Spinal cord (tissue), 9 donors: ENCODE measurements at regions not wholly inside any gene's neighbourhood (a gene's known extent, or its start where the extent isn't known, plus 50 kb on each side); places are given as distances from the start of the nearest gene placed in this dataset.
A peak's percentile ranks its signal among the peaks of the same experiment; 100 is the strongest.

Experiments used
- DNase-seq, 6 donors: peaks; one replicate each; pipeline versions ENCODE4 v3.0.0 to v3.0.0-alpha.2; 2013 to 2015; ENCODE audit warnings: low spot score in 6 of 6, low read depth in 4 of 6
- H3K27ac ChIP-seq: one replicate; pipeline ENCODE4 v1.5.1; 2013; ENCODE audit warnings: low read depth, low read length, control low read depth
- H3K27me3 ChIP-seq: one replicate; pipeline ENCODE4 v1.6.1; 2013; ENCODE audit warnings: low read length; ENCODE audit not compliant: control insufficient read depth, insufficient read depth
- H3K36me3 ChIP-seq: one replicate; pipeline ENCODE4 v1.6.1; 2013; ENCODE audit warnings: low read length; ENCODE audit not compliant: control insufficient read depth, insufficient read depth
- H3K4me1 ChIP-seq: one replicate; pipeline ENCODE4 v1.6.1; 2013; ENCODE audit warnings: low read length; ENCODE audit not compliant: control insufficient read depth, insufficient read depth
- H3K4me3 ChIP-seq: one replicate; pipeline ENCODE4 v1.5.1; 2013; ENCODE audit warnings: low read depth, low read length, control low read depth
- H3K9me3 ChIP-seq: one replicate; pipeline ENCODE4 v1.6.1; 2013; ENCODE audit warnings: low read length; ENCODE audit not compliant: control insufficient read depth, insufficient read depth
- WGBS: methylation state at CpG from one replicate; pipeline ENCODE4 v1.1.5; 2013; ENCODE audit warnings: missing lambda C conversion rate; ENCODE audit not compliant: insufficient coverage; 5-methylcytosine and 5-hydroxymethylcytosine counted together
- donor health status: healthy.

GRCh38 chr9:27880156-27880555, 306.9 kb upstream of the C9orf72 start:
- Histone ChIP-seq H3K4me3 (no peak overlapping the region), H3K27me3 (no peaks in the 10 kb centered on the region), H3K27ac (no peak overlapping the region), H3K36me3 (no peaks in the 10 kb centered on the region), H3K4me1 (no peaks in the 10 kb centered on the region), H3K9me3 (peaks cover 3% of the 10 kb centered on the region)
- 28% methylated on average over 3 of the region's 3 CpGs for WGBS
- no peak for DNase-seq

- H3K4me1 ChIP-seq, result no peaks in the 10 kb centered on the region
- peaks cover 3% of the 10 kb centered on the region for H3K9me3 ChIP-seq
- no peak overlapping the region for H3K4me3 ChIP-seq
- H3K36me3 ChIP-seq, result no peaks in the 10 kb centered on the region
- no peak for DNase-seq
- WGBS, result 78% methylated on average over 3 of the region's 3 CpGs
- no peaks in the 10 kb centered on the region for H3K27me3 ChIP-seq
- no peak overlapping the region for H3K27ac ChIP-seq
Observed at GRCh38 chr9:27880635-27881034, 307.4 kb upstream of the C9orf72 start.

- no peak overlapping the region for H3K27ac ChIP-seq
- no peak overlapping the region for H3K4me3 ChIP-seq
- 83% methylated on average over 1 of the region's 2 CpGs for WGBS
- H3K4me1 ChIP-seq, result no peaks in the 10 kb centered on the region
- peaks cover 3% of the 10 kb centered on the region for H3K9me3 ChIP-seq
- DNase-seq, result no peak
- no peaks in the 10 kb centered on the region for H3K36me3 ChIP-seq
- H3K27me3 ChIP-seq, result no peaks in the 10 kb centered on the region
Observed at GRCh38 chr9:27888661-27889295, 315.5 kb upstream of the C9orf72 start.

- Histone ChIP-seq H3K4me1 (no peaks in the 10 kb centered on the region), H3K27ac (no peak overlapping the region), H3K9me3 (no peaks in the 10 kb centered on the region), H3K27me3 (no peaks in the 10 kb centered on the region), H3K36me3 (no peaks in the 10 kb centered on the region), H3K4me3 (no peak overlapping the region)
- WGBS, result 86% methylated on average over 1 of the region's 1 CpG
- DNase-seq, result no peak
Observed at GRCh38 chr9:27924502-27924901, 351.2 kb upstream of the C9orf72 start.

- no CpG with 5 or more reads among the region's 4 CpGs for WGBS
- no peaks in the 10 kb centered on the region for H3K9me3 ChIP-seq
- no peak overlapping the region for H3K27ac ChIP-seq
- peak in 1 of 6 donors; percentile 38 for DNase-seq
- H3K4me3 ChIP-seq, result no peak overlapping the region
- H3K36me3 ChIP-seq, result no peaks in the 10 kb centered on the region
- H3K4me1 ChIP-seq, result no peaks in the 10 kb centered on the region
- H3K27me3 ChIP-seq, result no peaks in the 10 kb centered on the region
Observed at GRCh38 chr9:27925815-27926214, 352.5 kb upstream of the C9orf72 start.

- no peak overlapping the region for H3K4me3 ChIP-seq
- peak in 1 of 6 donors; percentile 66 for DNase-seq
- peaks cover 3% of the 10 kb centered on the region for H3K4me1 ChIP-seq
- H3K9me3 ChIP-seq, result no peaks in the 10 kb centered on the region
- no peaks in the 10 kb centered on the region for H3K27me3 ChIP-seq
- H3K27ac ChIP-seq, result no peak overlapping the region
- 13% methylated on average over 1 of the region's 2 CpGs for WGBS
- no peaks in the 10 kb centered on the region for H3K36me3 ChIP-seq
Observed at GRCh38 chr9:27929841-27930240, 356.6 kb upstream of the C9orf72 start.

- H3K4me3 ChIP-seq, result no peak overlapping the region
- no peaks in the 10 kb centered on the region for H3K9me3 ChIP-seq
- no peak overlapping the region for H3K27ac ChIP-seq
- peak in 1 of 6 donors; percentile 55 for DNase-seq
- peaks cover 3% of the 10 kb centered on the region for H3K4me1 ChIP-seq
- no peaks in the 10 kb centered on the region for H3K36me3 ChIP-seq
- WGBS, result 20% methylated on average over 3 of the region's 6 CpGs
- no peaks in the 10 kb centered on the region for H3K27me3 ChIP-seq
Observed at GRCh38 chr9:27933210-27934025, 360.1 kb upstream of the C9orf72 start.

GRCh38 chr9:27934471-27934870, 361.2 kb upstream of the C9orf72 start:
- WGBS, result 36% methylated on average over 5 of the region's 5 CpGs
- peak in 1 of 6 donors; percentile 80 for DNase-seq
- no peaks in the 10 kb centered on the region for H3K27me3 ChIP-seq
- no peaks in the 10 kb centered on the region for H3K9me3 ChIP-seq
- H3K27ac ChIP-seq, result no peak overlapping the region
- H3K4me1 ChIP-seq, result peaks cover 3% of the 10 kb centered on the region
- no peaks in the 10 kb centered on the region for H3K36me3 ChIP-seq
- no peak overlapping the region for H3K4me3 ChIP-seq

GRCh38 chr9:27939186-27939585, 365.9 kb upstream of the C9orf72 start:
- H3K27ac ChIP-seq, result no peak overlapping the region
- H3K4me3 ChIP-seq, result no peak overlapping the region
- no peaks in the 10 kb centered on the region for H3K4me1 ChIP-seq
- 43% methylated on average over 1 of the region's 2 CpGs for WGBS
- H3K9me3 ChIP-seq, result no peaks in the 10 kb centered on the region
- peak in 1 of 6 donors; percentile 36 for DNase-seq
- H3K36me3 ChIP-seq, result no peaks in the 10 kb centered on the region
- H3K27me3 ChIP-seq, result no peaks in the 10 kb centered on the region

GRCh38 chr9:27940535-27940934, 367.3 kb upstream of the C9orf72 start:
- Histone ChIP-seq H3K27me3 (no peaks in the 10 kb centered on the region), H3K4me3 (no peak overlapping the region), H3K9me3 (no peaks in the 10 kb centered on the region), H3K4me1 (no peaks in the 10 kb centered on the region), H3K27ac (no peak overlapping the region), H3K36me3 (no peaks in the 10 kb centered on the region)
- DNase-seq, result no peak
- WGBS, result no CpG with 5 or more reads among the region's 3 CpGs
